ENCODE measurements at regions not wholly inside any gene's neighbourhood (a gene's known extent, or its start where the extent isn't known, plus 50 kb on each side); places are given as distances from the start of the nearest gene placed in this dataset.

- H3K4me3 ChIP-seq (ENCODE audit: low read length): no peak overlapping the region
- no peaks in the 10 kb centered on the region for H3K4me1 Mint-ChIP-seq
- H3K9me3 ChIP-seq (ENCODE audit: low read length): no peaks in the 10 kb centered on the region
- H3K36me3 Mint-ChIP-seq: no peaks in the 10 kb centered on the region
- ChIA-PET POLR2A (no interaction called here), CTCF (no interaction called here)
- H3K27ac ChIP-seq (ENCODE audit: low read depth, low read length): no peak overlapping the region
- H3K27me3 Mint-ChIP-seq: peaks cover 1 to 6% of the 10 kb centered on the region in 2 donors
- no peak overlapping the region for H3K4me3 Mint-ChIP-seq
- peak in 1 of 5 donors; percentile 38 for DNase-seq
- no peak overlapping the region for H3K27ac Mint-ChIP-seq
- no peaks in the 10 kb centered on the region for H3K4me1 ChIP-seq (ENCODE audit: insufficient read depth, low read length)
- no peaks in the 10 kb centered on the region for H3K9me3 Mint-ChIP-seq
- no peaks in the 10 kb centered on the region for H3K36me3 ChIP-seq (ENCODE audit: insufficient read depth, low read length)
- no peaks in the 10 kb centered on the region for H3K27me3 ChIP-seq (ENCODE audit: insufficient read depth, low read length, poor library complexity, severe bottlenecking)
These were observed 72.5 kb upstream of the HDAC4 start for GRCh38 chr2:239473211-239473805.

DNA sequence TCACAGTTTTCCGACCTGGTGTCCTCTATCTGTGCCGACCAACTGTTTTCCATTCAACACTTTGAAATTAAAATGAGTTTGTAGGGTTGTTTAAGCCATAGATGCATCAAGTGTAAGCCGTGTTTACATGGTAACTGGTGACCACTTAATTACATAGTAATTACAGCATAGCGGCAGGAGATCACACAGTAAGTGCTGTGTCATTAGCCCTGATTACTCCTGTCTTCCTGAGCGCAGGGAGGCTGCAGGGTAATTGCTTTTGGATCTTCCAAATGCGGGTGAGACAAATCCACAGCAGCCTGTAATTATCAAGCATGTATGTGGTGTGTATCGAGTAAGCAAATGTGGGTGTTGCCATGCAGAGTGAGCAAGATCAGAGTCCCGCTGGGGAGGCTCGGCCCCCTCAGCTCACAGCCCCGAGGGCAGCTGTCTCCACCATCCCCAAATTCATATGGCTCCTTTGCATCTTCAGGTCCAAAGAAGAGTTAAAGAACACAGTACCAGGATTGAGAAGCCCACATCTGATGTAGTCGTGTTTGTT, 71.5 kb upstream of the HDAC4 start:
- H3K36me3 Mint-ChIP-seq: no peaks in the 10 kb centered on the region
- no peaks in the 10 kb centered on the region for H3K4me1 Mint-ChIP-seq
- DNase-seq: no peak
- POLR2A ChIA-PET: no interaction called here
- no peaks in the 10 kb centered on the region for H3K4me1 ChIP-seq (ENCODE audit: insufficient read depth, low read length)
- H3K36me3 ChIP-seq (ENCODE audit: insufficient read depth, low read length): no peaks in the 10 kb centered on the region
- no peaks in the 10 kb centered on the region for H3K9me3 ChIP-seq (ENCODE audit: low read length)
- no peak overlapping the region for H3K27ac ChIP-seq (ENCODE audit: low read depth, low read length)
- H3K27me3 Mint-ChIP-seq: peaks cover 1 to 6% of the 10 kb centered on the region in 2 donors
- CTCF ChIA-PET: no interaction called here
- H3K4me3 Mint-ChIP-seq: no peak overlapping the region
- peak overlapping the region in 1 of 8 donors; percentile 35 for H3K27ac Mint-ChIP-seq
- no peak overlapping the region for H3K4me3 ChIP-seq (ENCODE audit: low read length)
- no peaks in the 10 kb centered on the region for H3K27me3 ChIP-seq (ENCODE audit: insufficient read depth, low read length, poor library complexity, severe bottlenecking)
- no peaks in the 10 kb centered on the region for H3K9me3 Mint-ChIP-seq

GRCh38 chr2:239471011-239471792, 70.4 kb upstream of the HDAC4 start:
- no peak overlapping the region for H3K4me3 ChIP-seq (ENCODE audit: low read length)
- Mint-ChIP-seq H3K9me3 (no peaks in the 10 kb centered on the region), H3K27me3 (peaks cover 2 to 6% of the 10 kb centered on the region in 2 donors), H3K36me3 (no peaks in the 10 kb centered on the region), H3K4me1 (no peaks in the 10 kb centered on the region), H3K27ac (no peak overlapping the region), H3K4me3 (no peak overlapping the region)
- no peak overlapping the region for H3K27ac ChIP-seq (ENCODE audit: low read depth, low read length)
- ChIA-PET POLR2A (no interaction called here), CTCF (no interaction called here)
- no peaks in the 10 kb centered on the region for H3K9me3 ChIP-seq (ENCODE audit: low read length)
- no peaks in the 10 kb centered on the region for H3K36me3 ChIP-seq (ENCODE audit: insufficient read depth, low read length)
- no peaks in the 10 kb centered on the region for H3K4me1 ChIP-seq (ENCODE audit: insufficient read depth, low read length)
- DNase-seq: peak in 1 of 5 donors; percentile 29
- no peaks in the 10 kb centered on the region for H3K27me3 ChIP-seq (ENCODE audit: insufficient read depth, low read length, poor library complexity, severe bottlenecking)

GRCh38 chr2:239470151-239470900, 69.5 kb upstream of the HDAC4 start:
- H3K27ac Mint-ChIP-seq: no peak overlapping the region
- peaks cover 2 to 6% of the 10 kb centered on the region in 2 donors for H3K27me3 Mint-ChIP-seq
- H3K36me3 ChIP-seq (ENCODE audit: insufficient read depth, low read length): no peaks in the 10 kb centered on the region
- POLR2A ChIA-PET: no interaction called here
- no peaks in the 10 kb centered on the region for H3K4me1 ChIP-seq (ENCODE audit: insufficient read depth, low read length)
- H3K27me3 ChIP-seq (ENCODE audit: insufficient read depth, low read length, poor library complexity, severe bottlenecking): no peaks in the 10 kb centered on the region
- no peaks in the 10 kb centered on the region for H3K4me1 Mint-ChIP-seq
- no peaks in the 10 kb centered on the region for H3K9me3 ChIP-seq (ENCODE audit: low read length)
- no peak overlapping the region for H3K4me3 ChIP-seq (ENCODE audit: low read length)
- H3K36me3 Mint-ChIP-seq: no peaks in the 10 kb centered on the region
- no peaks in the 10 kb centered on the region for H3K9me3 Mint-ChIP-seq
- CTCF ChIA-PET: no interaction called here
- no peak overlapping the region for H3K4me3 Mint-ChIP-seq
- H3K27ac ChIP-seq (ENCODE audit: low read depth, low read length): no peak overlapping the region
- peak in 1 of 5 donors; percentile 23 for DNase-seq

DNA sequence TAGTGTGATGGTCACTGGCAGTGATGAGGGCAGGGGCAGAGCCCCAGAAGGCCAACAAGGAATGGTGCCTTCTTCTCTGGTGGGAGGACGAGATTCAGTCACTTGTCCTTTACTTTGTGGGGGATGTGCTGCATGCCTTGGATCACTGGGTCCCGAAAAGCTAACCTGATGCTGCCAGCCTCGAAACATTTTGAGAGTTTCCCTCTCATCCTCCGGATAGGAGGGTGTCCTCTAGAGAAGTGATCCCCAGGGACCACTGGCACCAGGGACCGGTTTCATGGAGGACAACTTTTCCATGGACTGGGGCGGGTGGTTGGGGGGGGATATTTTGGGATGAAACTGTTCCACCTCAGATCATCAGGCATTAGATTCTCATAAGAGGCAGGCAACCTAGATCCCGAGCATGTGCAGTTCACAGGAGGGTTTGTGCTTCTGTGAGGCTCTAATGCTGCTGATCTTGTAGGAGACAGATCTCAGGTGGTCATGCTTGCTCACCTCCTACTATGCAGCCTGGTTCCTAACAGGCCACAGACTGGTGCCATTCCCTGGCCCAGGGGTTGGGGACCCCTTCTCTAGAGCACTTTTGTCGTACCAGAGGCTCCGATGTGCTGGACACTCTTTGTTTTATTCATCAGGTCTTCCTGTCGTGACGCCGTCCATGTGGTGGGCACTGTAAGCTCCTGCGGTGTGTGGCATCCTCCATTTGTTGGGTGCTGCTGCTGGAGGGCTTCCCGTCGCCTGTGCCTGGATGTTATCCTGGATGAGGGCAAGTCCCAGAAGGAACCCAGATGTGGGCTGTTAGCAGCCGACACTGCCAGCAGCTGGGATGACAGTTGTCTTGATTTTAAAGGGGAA, 68.5 kb upstream of the HDAC4 start:
- no peaks in the 10 kb centered on the region for H3K4me1 ChIP-seq (ENCODE audit: insufficient read depth, low read length)
- Mint-ChIP-seq H3K36me3 (no peaks in the 10 kb centered on the region), H3K27me3 (peaks cover 2 to 6% of the 10 kb centered on the region in 2 donors), H3K4me3 (no peak overlapping the region), H3K9me3 (no peaks in the 10 kb centered on the region), H3K27ac (peak overlapping the region in 1 of 8 donors; percentile 83), H3K4me1 (no peaks in the 10 kb centered on the region)
- DNase-seq: peak in 1 of 5 donors; percentile 20
- H3K4me3 ChIP-seq (ENCODE audit: low read length): no peak overlapping the region
- H3K9me3 ChIP-seq (ENCODE audit: low read length): no peaks in the 10 kb centered on the region
- H3K27me3 ChIP-seq (ENCODE audit: insufficient read depth, low read length, poor library complexity, severe bottlenecking): no peaks in the 10 kb centered on the region
- no peak overlapping the region for H3K27ac ChIP-seq (ENCODE audit: low read depth, low read length)
- CTCF ChIA-PET: no interaction called here
- POLR2A ChIA-PET: no interaction called here
- no peaks in the 10 kb centered on the region for H3K36me3 ChIP-seq (ENCODE audit: insufficient read depth, low read length)

DNA sequence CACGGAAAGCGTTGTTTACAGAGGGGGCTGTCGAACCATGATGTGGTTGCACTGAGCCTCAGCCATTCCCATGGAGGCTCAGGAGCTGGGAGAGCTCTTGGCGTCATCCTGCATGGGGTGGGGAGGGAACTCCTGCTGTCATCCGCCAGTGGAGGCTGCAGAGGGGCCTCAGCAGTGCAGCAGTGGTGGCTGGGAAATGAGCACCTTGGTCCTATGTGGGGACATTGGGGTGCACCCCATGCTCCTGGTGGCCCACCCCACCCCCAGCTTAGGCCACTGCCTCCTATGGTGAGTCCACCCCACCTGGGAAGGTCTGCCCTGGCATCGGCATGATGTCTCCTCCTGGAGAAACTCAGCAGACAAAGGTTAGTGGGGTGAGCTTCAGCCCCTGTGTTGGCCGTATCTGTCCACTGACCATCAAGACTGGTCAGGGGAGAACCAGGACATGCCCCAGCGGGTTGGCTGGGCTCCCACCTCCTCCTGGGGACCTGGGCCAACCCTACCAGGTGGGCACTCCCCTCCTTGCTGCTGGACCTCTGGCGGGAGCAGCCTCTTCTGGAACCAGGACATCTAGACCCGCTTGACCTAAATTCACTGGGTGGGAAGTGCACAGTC, 67.8 kb upstream of the HDAC4 start:
- Histone ChIP-seq H3K27ac (ENCODE audit: low read depth, low read length) (no peak overlapping the region), H3K36me3 (ENCODE audit: insufficient read depth, low read length) (no peaks in the 10 kb centered on the region), H3K4me1 (ENCODE audit: insufficient read depth, low read length) (no peaks in the 10 kb centered on the region), H3K27me3 (ENCODE audit: insufficient read depth, low read length, poor library complexity, severe bottlenecking) (no peaks in the 10 kb centered on the region), H3K9me3 (ENCODE audit: low read length) (no peaks in the 10 kb centered on the region), H3K4me3 (ENCODE audit: low read length) (no peak overlapping the region)
- POLR2A ChIA-PET: no interaction called here
- H3K27me3 Mint-ChIP-seq: peaks cover 2 to 4% of the 10 kb centered on the region in 2 donors
- no peaks in the 10 kb centered on the region for H3K4me1 Mint-ChIP-seq
- H3K36me3 Mint-ChIP-seq: no peaks in the 10 kb centered on the region
- H3K9me3 Mint-ChIP-seq: no peaks in the 10 kb centered on the region
- peak overlapping the region in 1 of 8 donors; percentile 83 for H3K27ac Mint-ChIP-seq
- CTCF ChIA-PET: no interaction called here
- no peak overlapping the region for H3K4me3 Mint-ChIP-seq
- peak in 1 of 5 donors; percentile 29 for DNase-seq

GRCh38 chr2:239467956-239468490, 67.2 kb upstream of the HDAC4 start:
- no peaks in the 10 kb centered on the region for H3K36me3 Mint-ChIP-seq
- no peak overlapping the region for H3K27ac Mint-ChIP-seq
- H3K4me1 Mint-ChIP-seq: no peaks in the 10 kb centered on the region
- no peak overlapping the region for H3K4me3 ChIP-seq (ENCODE audit: low read length)
- H3K27ac ChIP-seq (ENCODE audit: low read depth, low read length): no peak overlapping the region
- DNase-seq: peak in 1 of 5 donors; percentile 18
- no peaks in the 10 kb centered on the region for H3K9me3 ChIP-seq (ENCODE audit: low read length)
- no peaks in the 10 kb centered on the region for H3K36me3 ChIP-seq (ENCODE audit: insufficient read depth, low read length)
- no peaks in the 10 kb centered on the region for H3K9me3 Mint-ChIP-seq
- peaks cover 2 to 8% of the 10 kb centered on the region in 2 donors for H3K27me3 Mint-ChIP-seq
- no peaks in the 10 kb centered on the region for H3K4me1 ChIP-seq (ENCODE audit: insufficient read depth, low read length)
- H3K27me3 ChIP-seq (ENCODE audit: insufficient read depth, low read length, poor library complexity, severe bottlenecking): no peaks in the 10 kb centered on the region
- POLR2A ChIA-PET: no interaction called here
- no peak overlapping the region for H3K4me3 Mint-ChIP-seq
- CTCF ChIA-PET: no interaction called here

Measured in CD8-positive, alpha-beta memory T cell (primary cell).